DMS153 (cell line): ENCODE measurements at regions not wholly inside any gene's neighbourhood (a gene's known extent, or its start where the extent isn't known, plus 50 kb on each side); places are given as distances from the start of the nearest gene placed in this dataset.

Experiments
- DNase-seq: peaks from one replicate; lab custom pipeline; 2025; lab: John Stamatoyannopoulos, UW

DNA sequence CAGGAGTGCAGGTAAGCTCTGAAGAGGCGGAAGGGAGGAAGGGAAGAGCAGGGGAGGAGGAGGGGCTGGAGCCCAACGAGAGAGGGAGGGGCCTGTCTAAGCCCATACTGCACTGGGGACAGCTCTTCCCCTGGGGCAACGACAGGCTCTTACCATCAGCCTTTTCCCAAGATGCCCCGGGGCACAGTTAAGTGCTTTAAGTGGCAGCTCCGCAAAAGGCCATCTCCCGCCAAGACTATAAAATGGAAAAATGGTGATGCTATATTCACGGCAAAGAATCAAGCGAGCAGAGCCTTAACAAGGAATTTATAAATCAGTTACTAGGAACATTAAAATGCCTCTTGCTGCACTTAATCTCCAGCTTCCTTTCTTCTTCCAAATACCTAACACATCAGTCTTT, 110.2 kb upstream of the NLRP1 start:
- DNase-seq, result peak; percentile 69

DNA sequence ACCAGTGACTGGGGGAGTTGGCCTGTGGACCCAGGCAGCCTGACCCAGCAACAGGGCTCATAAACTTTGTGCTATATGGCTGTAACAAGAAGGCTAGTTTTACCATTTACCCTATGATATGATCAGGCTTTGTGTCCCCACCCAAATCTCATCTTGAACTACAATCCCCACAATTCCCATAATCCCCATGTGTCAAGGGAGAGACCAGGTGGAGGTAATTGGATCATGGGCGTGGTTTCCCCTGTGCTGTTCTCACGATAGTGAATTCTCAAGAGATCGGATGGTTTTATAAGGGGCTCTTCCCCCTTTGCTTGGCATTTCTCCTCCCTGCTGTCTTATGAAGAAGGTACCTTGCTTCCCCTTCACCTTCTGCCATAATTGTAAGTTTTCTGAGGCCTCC, 111.2 kb upstream of the NLRP1 start:
- no peak for DNase-seq

DNA sequence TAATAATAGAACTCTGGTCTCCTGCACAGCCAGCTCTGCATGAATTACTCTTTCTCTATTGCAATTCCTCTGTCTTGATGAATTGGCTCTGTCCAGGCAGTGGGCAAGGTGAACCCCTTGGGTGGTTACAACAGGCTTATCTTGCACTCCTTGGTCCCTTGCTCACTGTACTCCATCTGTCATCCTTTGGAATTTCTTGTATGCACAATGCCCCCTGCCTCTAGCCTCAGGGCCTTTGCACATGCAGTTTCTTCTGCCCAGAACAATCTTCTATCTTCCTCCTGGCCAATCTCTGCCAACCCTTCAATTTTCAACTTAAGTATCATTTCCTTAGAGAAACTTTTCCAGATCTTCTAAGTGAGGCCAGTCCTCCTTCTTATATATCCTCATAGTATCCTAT, 114.7 kb upstream of the NLRP1 start:
- no peak for DNase-seq

DNA sequence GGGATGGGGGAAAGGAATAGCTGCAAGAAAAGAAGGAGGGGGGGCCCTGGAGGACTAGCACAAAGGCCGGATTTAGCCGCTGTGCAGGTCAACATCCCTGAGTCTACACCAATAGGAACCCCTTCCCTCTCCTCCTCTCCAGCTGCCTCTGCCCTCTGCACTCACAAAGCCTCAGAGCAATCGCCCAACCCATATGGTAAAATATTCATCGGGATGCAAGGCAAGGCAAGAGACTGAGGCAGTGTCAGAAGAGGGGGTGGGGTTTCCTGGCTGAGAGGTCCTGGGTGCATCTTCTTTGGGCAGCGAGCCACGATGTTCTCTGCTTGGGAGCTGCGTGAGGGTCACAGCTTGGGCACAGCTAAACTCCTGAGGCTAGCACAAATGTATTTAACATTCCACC, 115.5 kb upstream of the NLRP1 start:
- DNase-seq, result no peak

DNA sequence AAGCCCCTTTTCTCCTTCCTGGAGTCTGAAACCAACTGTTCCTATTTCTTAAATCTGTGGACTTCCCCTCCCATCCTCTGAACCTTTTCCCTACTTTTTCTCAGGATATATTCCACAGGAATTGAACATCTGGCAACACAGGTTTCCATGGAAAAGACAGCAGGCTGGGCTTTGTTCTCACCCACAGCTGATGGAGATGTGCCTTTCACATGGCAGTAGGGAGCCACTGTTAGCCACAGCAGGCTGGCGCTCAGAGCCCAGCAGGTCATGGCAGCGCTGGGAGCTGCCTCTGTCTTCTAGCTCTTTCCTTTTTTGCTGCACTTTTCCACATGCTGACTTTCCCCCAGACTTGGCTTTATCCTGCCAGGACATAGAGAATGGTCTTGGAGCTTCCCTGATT, 116.4 kb upstream of the NLRP1 start:
- no peak for DNase-seq

DNA sequence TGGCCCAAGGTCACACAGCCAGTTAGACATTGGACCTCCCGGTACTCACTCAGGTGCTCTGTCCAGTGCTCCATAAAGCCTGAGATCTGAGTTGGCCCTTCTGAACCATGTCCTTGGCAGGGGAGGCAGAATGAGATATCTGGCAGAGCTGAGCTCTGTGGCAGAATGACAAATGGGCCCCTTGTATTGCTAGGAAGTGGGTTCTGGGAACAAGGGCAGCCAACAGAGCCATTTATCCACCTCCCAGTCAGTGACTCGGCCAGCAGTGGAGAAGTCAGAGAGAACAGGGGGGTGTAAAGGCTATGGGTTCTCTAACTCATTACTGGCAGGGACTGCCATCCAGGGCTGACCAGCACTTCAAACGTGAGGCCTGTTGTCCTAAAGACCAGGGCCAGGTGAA, 117.1 kb upstream of the NLRP1 start:
- DNase-seq, result no peak

DNA sequence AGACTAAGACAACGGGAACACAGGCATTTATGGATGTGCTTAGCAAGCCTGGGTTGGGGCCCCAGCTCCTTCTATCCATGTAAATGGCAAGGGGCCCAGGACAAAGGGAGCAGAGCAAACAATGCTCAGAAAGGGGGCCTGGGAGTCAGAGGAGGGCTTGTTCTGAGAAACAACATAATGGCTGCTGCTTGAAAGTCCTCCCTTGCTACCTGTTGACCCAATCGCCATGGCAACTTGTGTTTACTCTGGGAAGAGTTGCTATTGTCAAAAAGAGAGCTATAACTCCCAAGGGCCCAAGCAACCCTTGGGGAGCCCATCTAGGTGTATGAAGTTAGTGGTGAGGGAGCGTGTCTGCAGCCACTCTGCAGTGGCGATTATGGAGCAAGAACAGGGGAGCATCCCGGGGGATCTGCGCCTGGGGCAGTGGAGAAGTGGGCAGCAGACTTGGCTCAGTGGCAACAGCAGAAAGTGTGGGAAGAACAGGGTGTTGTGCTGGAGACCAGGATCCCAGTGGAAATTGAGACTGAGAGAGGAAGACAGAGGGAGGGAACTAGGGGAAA, 118.7 kb upstream of the NLRP1 start:
- no peak for DNase-seq

DNA sequence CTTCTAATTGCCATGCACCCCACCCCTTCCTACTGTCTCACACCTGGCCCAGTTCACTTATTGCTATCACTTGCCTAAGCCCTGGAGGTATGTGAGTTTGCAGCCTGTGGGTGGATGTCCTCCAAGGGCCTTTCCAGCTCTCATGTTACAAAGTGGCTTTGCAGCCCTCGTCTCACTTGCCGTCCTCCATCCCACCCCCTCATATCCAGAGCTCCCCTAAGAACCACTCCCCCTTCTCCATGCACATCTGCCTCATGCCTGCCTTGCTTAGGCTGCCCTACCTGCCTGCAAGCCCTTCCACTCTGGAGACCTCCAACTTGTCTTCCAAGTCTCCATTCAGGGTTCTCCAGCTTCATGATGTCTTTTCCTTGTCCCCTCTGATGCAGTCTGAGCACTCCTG, 119.4 kb upstream of the NLRP1 start:
- no peak for DNase-seq

DNA sequence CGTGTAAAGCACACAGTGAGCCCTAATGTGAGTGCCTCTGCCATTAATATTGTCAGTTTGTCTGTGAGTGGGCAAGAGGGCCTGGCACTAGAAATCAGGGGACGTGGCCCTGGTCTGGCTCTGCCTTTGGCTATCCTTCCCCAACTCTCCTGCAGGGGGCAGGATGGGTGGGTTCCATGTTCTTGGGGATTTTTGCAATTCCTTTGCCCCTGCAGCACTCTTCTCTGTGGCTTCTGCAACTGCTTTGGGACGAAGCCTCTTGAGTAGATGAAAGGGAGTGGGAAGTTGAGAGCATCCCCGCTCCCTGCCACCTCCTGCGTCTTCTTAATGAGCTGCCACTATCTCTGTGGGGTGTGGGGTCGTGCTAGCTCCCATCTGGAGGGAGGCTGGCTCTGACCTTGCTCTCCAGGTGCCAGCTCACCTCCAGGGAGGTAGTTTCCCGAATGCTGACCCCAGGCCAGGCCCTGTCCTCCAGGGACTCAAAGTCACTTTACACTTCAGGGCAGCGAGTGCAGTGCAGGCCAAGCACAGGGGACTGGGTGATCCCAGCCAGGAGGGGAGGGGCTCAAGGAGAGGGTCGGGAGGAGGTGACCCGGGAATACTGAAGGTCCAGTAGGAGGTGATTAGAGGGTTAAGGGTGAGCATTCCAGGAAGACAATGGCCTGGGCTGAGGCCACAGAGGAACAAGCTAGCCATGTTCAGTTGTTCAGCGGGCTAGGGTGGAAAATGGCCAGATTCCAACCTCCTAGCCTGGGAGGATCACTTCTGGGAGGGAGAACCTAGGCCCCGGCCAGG, 121.0 kb upstream of the NLRP1 start:
- no peak for DNase-seq

DNA sequence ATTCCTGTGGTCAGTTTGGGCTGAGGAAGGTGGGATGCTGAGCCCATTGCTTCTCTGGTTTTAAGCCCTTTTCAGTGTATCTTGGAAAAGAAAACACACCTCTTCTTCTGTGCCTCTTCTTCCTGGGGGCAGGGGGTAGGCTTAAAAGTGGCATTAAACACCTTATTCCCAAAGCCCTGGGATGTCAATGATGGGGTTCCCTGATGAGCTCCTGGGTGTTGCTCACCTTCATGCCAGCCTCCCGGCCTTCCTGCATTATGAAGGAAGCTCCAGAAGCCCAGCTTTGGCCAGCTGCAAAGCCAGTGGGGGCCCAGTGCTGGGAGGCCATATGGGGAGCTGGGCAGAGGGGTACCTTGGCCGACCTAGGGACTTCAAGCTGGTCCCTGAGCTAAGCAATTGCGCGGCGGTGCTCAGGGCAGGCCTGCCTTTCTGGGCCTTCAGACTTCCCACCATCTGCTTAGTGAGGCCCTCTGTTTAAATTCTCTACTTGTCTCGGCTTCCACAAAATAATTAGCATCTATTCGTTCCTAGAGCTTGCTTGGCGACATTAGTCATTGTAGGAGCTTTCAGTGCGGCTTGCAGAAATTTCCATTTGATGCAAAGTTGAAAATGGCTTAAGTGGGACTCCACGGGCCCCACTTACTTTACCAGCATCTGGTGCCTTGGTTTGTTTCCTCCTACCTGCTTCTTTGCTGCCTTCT, 121.7 kb upstream of the NLRP1 start:
- no peak for DNase-seq

DNA sequence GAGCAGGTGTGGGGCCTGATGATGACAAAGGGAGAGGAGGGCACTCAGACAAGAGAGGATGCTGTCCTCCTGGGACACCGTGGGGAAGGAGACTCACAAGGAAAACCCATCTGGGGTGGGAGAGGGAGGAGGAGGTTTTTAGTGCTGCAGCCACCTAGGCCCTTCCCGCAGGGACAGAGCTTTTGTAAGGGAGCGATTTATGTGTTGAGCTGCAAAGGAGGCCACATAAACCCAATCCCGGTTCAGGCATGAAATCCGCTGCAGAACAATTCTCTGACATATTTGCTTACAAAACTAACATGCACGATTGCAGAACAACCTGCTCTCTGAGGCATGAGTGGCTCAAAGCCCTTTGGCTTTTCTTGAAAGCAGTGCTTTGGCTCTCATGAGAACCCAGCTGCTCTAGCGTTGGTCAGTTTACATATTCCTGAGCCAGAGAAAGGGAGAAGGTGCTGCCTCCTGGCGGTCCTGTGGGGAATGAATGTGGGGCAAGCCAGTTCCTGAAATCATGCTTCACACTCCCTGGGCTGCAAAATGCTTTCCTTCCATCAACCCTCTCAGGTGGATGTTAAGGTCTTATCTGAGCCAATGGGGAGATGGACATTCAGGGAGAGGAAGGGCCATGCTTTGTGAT, 122.4 kb upstream of the NLRP1 start:
- peak; percentile 39 for DNase-seq

DNA sequence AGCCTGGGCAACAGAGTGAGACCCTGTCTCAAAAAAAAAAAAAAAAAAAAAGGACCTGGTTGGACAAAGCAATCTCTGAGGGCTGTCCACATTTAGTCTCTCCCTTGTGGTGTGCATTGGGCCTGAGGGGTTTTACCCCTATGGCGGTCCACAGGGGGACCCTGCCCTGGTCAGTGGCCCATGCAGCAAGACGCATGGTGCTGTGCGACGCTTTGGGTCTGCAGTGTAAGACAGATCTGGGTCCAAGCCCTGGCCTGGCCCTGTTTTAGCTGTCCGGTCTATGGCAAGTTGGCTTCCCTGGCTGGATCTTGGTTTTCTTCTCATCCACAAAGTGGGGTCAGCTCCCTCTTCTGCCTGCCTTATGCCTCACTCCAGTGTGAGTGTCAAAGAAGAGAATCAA, 123.2 kb upstream of the NLRP1 start:
- DNase-seq, result no peak

DNA sequence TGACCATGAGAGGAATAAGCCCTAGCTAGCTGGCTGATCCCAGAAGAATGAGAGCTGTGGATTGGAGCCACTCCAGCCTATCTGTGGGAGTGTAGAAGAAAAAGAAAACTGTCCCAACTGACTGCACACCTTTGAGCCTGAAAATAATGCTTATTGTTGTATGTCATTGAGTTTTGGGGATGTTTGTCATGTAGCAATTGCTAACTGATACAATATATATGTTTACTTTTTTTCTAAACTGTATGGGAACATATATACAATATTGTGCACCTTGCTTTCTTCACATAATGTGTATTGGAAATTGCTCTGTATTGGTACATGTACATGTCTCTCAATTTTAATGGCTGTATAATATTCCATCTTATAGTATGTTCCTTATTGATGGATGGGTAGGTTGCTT, 124.0 kb upstream of the NLRP1 start:
- no peak for DNase-seq

DNA sequence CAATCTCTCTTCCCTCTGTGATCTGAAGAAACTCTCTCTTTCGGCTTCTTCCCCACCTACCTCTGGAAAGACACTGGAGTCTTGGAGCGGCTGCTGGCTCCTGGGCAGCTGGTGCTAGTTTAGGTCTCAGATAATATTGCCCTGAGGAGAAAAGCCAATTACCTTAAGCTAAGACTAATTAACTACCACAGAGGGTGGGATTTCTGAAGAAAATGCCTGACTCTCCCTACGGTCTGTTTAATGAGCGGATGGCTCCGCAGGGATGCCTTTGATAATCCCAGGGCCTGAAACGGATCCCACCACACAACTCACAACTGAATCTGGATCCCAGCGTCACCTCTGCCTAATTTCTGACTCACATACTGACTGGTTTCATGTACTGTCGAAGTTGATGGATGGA, 127.0 kb upstream of the NLRP1 start:
- no peak for DNase-seq

DNA sequence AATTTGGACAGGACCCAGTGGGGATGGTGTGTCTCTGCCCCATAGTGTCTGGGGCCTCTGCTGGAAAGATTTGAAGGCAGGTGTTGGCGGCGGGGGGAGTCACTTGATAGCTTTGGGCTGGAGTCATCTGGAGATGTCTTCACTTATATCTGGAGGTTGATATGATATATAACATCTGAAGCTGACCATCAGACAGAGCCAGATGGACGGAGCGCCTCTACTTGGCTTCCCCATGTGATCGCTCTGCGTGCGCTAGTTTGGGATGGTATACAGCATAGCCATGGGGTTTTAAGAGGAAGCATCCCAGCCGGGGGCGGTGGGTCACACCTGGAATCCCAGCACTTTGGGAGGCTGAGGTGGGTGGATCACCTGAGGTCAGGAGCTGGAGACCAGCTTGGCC, 130.7 kb upstream of the NLRP1 start:
- DNase-seq, result no peak

DNA sequence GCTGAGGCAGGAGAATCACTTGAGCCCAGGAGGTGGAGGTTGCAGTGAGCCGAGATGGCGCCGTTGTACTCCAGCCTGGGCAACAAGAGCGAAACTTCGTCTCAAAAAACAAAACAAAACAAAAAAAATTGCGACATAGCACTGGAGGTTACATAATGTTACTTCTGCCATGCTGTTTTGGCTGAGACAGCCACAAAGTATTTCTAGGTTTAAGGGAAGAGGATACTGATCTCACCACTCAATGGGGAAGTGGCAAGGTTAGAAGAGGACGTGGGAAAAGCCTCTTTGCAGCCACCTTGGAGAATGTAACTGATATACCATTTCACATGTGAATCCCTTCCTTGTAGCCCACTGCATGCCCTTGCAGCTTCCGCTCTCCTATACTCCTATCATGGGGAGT, 131.2 kb upstream of the NLRP1 start:
- no peak for DNase-seq

DNA sequence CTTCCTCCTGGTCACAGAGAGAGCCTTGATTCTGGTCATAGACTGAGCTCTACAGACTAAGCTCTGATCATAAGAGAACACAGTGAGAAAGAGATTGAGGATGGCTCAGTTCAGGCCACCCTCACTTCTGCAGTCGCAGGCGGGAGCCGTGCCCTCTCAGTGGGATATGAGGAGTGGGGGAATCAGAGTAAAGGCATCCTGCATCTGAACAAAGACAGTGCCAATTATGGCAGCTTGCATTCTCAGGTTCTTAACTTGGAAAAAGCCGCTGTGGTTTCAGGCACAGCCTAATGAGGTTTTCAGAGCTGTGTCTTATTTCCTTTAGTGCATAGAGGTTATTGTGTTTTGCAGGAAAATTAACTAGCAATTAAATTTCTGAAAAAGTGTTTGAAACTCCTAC, 134.4 kb upstream of the NLRP1 start:
- DNase-seq, result no peak

DNA sequence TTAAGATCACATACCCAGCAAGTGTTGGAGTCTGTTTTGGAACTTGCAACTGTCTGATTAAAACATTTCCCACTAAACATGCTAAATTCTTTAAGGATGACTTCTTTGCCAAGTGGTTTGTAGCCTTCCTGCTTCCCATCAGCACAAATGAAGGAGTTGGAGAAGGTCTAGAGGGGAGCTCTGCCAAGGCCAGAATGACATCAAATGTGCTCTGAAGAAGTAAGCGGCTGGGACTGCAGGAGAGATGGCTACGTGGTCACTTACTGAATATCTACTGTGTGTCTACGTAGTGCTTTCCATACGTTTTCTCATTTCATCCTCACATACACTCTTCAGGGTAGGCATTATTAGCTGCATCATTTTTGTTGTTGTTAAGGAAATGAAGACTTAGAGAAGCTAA, 135.7 kb upstream of the NLRP1 start:
- DNase-seq, result no peak

DNA sequence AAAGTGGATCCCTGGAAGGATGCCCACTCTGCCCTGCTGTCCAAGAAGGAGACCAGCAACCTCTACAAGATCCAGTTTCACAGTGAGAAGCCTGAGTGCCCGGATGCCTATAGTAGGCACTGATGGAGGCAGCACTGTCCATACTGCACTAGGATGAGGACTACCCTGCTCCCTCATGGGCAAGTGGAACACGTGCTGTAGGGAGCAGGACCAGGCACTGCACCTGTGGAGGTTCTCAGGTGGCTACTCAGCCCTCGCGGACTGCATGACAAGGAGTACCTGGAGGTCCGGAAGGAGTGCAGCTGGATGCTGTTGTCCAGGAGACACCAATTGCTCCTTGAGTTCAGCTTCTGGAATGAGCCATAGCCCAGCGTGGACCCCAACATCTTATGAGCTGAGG, 146.1 kb upstream of the NLRP1 start:
- DNase-seq, result no peak

DNA sequence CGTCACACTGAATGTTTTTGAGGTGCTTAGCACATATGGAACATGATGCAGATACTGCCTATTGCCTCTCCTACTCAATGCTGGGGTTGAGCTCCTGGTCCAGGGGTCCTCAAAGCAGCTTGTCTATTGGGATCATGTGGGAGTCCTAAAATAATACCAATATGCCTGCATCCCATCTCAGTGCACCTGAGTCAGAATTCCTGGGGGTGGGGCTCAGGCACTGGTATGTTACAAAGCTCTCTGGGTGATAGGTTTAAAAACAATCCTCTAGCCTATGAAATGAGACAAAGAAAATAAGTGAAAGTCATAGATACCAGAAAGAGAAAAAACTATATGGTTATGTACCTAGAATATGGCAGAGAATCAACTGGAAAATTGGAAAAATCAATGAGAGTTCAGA, 156.6 kb upstream of the NLRP1 start:
- DNase-seq, result no peak

DNA sequence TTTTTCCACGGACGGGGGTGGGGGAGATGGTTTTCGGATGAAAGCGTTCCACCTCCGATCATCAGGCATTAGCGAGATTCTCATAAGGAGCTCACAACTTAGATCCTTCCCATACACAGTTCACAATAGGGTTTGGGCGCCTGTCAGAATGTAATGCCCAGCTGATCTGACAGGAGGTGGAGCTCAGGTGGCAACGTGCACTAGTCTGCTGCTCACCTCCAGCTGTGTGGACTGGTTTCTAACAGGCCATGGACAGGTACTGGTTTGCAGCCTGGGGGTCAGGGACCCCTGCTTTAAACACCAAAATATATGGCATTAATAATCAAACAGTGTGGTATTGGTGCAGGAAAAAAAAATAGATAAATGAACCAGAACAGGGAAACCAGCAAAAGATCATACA, 157.5 kb upstream of the NLRP1 start:
- no peak for DNase-seq

DNA sequence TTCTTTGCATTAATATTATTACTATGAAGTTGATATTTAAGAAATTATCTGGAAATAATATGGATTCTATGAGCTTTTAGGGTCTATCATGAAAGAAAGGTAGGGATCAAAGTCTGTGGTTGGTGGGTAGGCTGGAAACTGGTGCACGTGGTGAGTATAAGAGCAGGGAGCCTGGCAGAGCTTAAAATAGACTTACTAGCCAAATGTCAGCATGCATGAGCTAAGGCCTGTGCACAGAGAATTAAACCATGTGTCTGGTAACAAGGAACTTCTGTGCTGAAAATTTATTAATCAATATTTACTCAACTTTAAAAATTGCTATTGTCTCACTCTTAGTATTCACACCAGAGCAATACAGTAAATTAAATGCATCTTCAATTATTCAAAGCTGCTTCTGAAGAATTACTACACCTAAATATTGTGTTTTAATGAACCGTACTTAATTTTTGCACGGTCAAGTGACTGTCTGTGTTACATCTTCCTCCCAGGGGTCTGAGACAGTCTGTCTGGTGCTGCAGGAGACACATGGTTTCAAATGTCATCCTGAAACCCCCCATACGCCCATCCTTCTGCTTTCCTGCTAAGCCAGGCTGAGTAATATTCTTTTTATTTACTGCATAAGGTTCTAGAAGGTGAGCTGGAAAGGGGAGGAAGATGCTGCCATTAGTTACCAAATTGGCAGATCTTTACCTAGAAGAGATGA, 161.0 kb upstream of the NLRP1 start:
- DNase-seq, result no peak

DNA sequence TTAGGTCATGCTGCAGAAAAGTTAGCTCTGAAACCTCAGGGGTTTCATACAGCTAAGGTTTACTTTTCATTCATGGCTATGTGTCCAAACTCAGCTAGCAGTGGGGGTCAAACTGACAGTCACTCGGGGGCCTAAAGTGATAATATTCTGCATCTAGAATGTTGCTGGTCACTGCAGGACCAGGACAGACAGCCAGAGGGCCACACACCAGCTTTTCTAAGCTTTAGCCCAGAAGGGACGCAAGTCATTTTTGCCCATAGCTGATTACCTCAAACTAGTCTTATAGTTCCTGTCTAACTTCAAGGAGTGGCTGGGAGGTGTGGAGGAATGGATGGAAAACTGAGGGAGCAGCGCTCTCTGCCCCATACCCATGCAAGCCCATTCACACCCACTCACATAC, 163.0 kb upstream of the NLRP1 start:
- no peak for DNase-seq
